HG03342 (cell line): ENCODE measurements at regions not wholly inside any gene's neighbourhood (a gene's known extent, or its start where the extent isn't known, plus 50 kb on each side); places are given as distances from the start of the nearest gene placed in this dataset.
A peak's percentile ranks its signal among the peaks of the same experiment; 100 is the strongest.

Source experiments
- ATAC-seq: cut with Tn5 transposase; IDR thresholded peaks from one replicate; pipeline ENCODE4 v1.9.1; 2021; ENCODE audit warnings: mild to moderate bottlenecking, moderate library complexity; ENCODE audit not compliant: unreplicated experiment

- peak; percentile 19 for ATAC-seq
Measured at GRCh38 chr4:123259676-123260646, 136.6 kb upstream of the SPRY1 start.

- ATAC-seq: no peak
Measured at GRCh38 chr4:123260653-123261052, 135.9 kb upstream of the SPRY1 start.

- no peak for ATAC-seq
Measured at GRCh38 chr4:123262080-123262479, 134.5 kb upstream of the SPRY1 start.

- no peak for ATAC-seq
Measured at GRCh38 chr4:123265443-123265842, 131.2 kb upstream of the SPRY1 start.

- ATAC-seq: no peak
Measured at GRCh38 chr4:123266221-123266620, 130.4 kb upstream of the SPRY1 start.

GRCh38 chr4:123278755-123279154, 117.8 kb upstream of the SPRY1 start:
- no peak for ATAC-seq

- no peak for ATAC-seq
Measured at GRCh38 chr4:123283371-123283895, 113.2 kb upstream of the SPRY1 start.

- ATAC-seq: no peak
Measured at GRCh38 chr4:123284168-123284567, 112.4 kb upstream of the SPRY1 start.

- ATAC-seq: no peak
Measured at GRCh38 chr4:123286903-123287466, 109.6 kb upstream of the SPRY1 start.

GRCh38 chr4:123288309-123289025, 108.1 kb upstream of the SPRY1 start:
- peak; percentile 75 for ATAC-seq

- no peak for ATAC-seq
Measured at GRCh38 chr4:123291329-123291728, 105.3 kb upstream of the SPRY1 start.

GRCh38 chr4:123297836-123298235, 98.8 kb upstream of the SPRY1 start:
- ATAC-seq: no peak

- ATAC-seq: no peak
Measured at GRCh38 chr4:123298261-123298660, 98.3 kb upstream of the SPRY1 start.

- no peak for ATAC-seq
Measured at GRCh38 chr4:123298801-123299200, 97.8 kb upstream of the SPRY1 start.

GRCh38 chr4:123299212-123299691, 97.3 kb upstream of the SPRY1 start:
- ATAC-seq: no peak

- ATAC-seq: no peak
Measured at GRCh38 chr4:123300222-123301039, 96.2 kb upstream of the SPRY1 start.

- no peak for ATAC-seq
Measured at GRCh38 chr4:123301923-123302322, 94.7 kb upstream of the SPRY1 start.

GRCh38 chr4:123304151-123304964, 92.2 kb upstream of the SPRY1 start:
- peak; percentile 79 for ATAC-seq

- no peak for ATAC-seq
Measured at GRCh38 chr4:123305736-123306135, 90.9 kb upstream of the SPRY1 start.

GRCh38 chr4:123306769-123307168, 89.8 kb upstream of the SPRY1 start:
- no peak for ATAC-seq
